HG03175 (cell line): ENCODE measurements at regions not wholly inside any gene's neighbourhood (a gene's known extent, or its start where the extent isn't known, plus 50 kb on each side); places are given as distances from the start of the nearest gene placed in this dataset.
A peak's percentile ranks its signal among the peaks of the same experiment; 100 is the strongest.

ENCODE experiments used
- ATAC-seq: cut with Tn5 transposase; IDR thresholded peaks from one replicate; pipeline ENCODE4 v1.9.1; 2021; ENCODE audit warnings: mild to moderate bottlenecking, moderate library complexity; ENCODE audit not compliant: unreplicated experiment

- ATAC-seq: peak; percentile 89
Observed at GRCh38 chr4:112031712-112032328, 113.4 kb upstream of the FAM241A start.

- ATAC-seq: no peak
Observed at GRCh38 chr4:112036886-112037285, 108.4 kb upstream of the FAM241A start.

GRCh38 chr4:112038861-112039260 lies 106.4 kb upstream of the FAM241A start:
- ATAC-seq: no peak

GRCh38 chr4:112049119-112049518 lies 96.1 kb upstream of the FAM241A start:
- peak; percentile 83 for ATAC-seq

- no peak for ATAC-seq
Observed at GRCh38 chr4:112053825-112054350, 91.4 kb upstream of the FAM241A start.

GRCh38 chr4:112055100-112055499 lies 90.2 kb upstream of the FAM241A start:
- ATAC-seq: no peak

- ATAC-seq: no peak
Observed at GRCh38 chr4:112057470-112057869, 87.8 kb upstream of the FAM241A start.

- ATAC-seq: no peak
Observed at GRCh38 chr4:112058433-112058832, 86.8 kb upstream of the FAM241A start.

- no peak for ATAC-seq
Observed at GRCh38 chr4:112060212-112060611, 85.0 kb upstream of the FAM241A start.

GRCh38 chr4:112061207-112061817 lies 83.9 kb upstream of the FAM241A start:
- no peak for ATAC-seq

GRCh38 chr4:112063260-112063659 lies 82.0 kb upstream of the FAM241A start:
- ATAC-seq: no peak

GRCh38 chr4:112069110-112069509 lies 76.1 kb upstream of the FAM241A start:
- ATAC-seq: no peak

- ATAC-seq: no peak
Observed at GRCh38 chr4:112073181-112073580, 72.1 kb upstream of the FAM241A start.

- peak; percentile 75 for ATAC-seq
Observed at GRCh38 chr4:112075129-112075753, 70.0 kb upstream of the FAM241A start.

- no peak for ATAC-seq
Observed at GRCh38 chr4:112075906-112076305, 69.3 kb upstream of the FAM241A start.

GRCh38 chr4:112076919-112077608 lies 68.2 kb upstream of the FAM241A start:
- ATAC-seq: no peak

- ATAC-seq: no peak
Observed at GRCh38 chr4:112077743-112078142, 67.5 kb upstream of the FAM241A start.

GRCh38 chr4:112082954-112083586 lies 62.2 kb upstream of the FAM241A start:
- no peak for ATAC-seq

GRCh38 chr4:112083587-112084347 lies 61.5 kb upstream of the FAM241A start:
- no peak for ATAC-seq
